ENCODE measurements at regions not wholly inside any gene's neighbourhood (a gene's known extent, or its start where the extent isn't known, plus 50 kb on each side); places are given as distances from the start of the nearest gene placed in this dataset.

DNA sequence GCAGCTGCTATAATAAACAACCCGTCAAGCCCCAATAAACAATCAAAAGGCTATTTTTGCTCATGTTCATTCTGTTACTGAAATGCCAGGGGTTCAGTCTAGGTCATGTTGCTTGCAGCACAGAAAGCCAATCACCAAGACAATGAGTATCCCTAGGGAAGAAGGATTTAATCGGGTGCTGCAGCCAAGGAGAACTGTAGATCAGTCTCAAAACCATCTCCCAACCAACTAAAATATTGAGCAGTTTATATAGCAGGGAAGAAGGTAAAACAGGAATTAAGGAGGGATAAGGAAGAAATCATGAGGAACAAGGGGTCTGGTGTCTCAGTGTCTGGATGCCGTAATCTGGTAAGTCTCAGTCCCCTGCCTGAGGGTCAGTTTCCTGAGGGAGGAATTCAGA, 169.5 kb downstream of the BLID start:
- TF ChIP-seq, protein P1, sequence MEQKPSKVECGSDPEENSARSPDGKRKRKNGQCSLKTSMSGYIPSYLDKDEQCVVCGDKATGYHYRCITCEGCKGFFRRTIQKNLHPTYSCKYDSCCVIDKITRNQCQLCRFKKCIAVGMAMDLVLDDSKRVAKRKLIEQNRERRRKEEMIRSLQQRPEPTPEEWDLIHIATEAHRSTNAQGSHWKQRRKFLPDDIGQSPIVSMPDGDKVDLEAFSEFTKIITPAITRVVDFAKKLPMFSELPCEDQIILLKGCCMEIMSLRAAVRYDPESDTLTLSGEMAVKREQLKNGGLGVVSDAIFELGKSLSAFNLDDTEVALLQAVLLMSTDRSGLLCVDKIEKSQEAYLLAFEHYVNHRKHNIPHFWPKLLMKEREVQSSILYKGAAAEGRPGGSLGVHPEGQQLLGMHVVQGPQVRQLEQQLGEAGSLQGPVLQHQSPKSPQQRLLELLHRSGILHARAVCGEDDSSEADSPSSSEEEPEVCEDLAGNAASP (CRISPR knock-in tag; IDR thresholded peaks at IDR 0.05; ENCODE audit: borderline replicate concordance): no peak
- TF ChIP-seq HMGA1 (CRISPR knock-in tag; conservative IDR thresholded peaks at IDR 0.05) (no peak), EP300 (IDR thresholded peaks at IDR 0.05; ENCODE audit: low read depth in 2 of 2, low read length in 2 of 2) (no peak), EP300 (CRISPR knock-in tag; IDR thresholded peaks at IDR 0.05; ENCODE audit: borderline replicate concordance) (no peak), NFIC (IDR thresholded peaks at IDR 0.05; ENCODE audit: low read length) (no peak), MYC (CRISPR knock-in tag; IDR thresholded peaks at IDR 0.05; ENCODE audit: borderline replicate concordance) (no peak), ZNF607 (CRISPR knock-in tag; IDR thresholded peaks at IDR 0.05; ENCODE audit: borderline replicate concordance) (no peak), POLR2AphosphoS5 (IDR thresholded peaks at IDR 0.05; ENCODE audit: low read depth, low read length) (no peak), NFYB (CRISPR knock-in tag; IDR thresholded peaks at IDR 0.05) (no peak), SIN3A (IDR thresholded peaks at IDR 0.05; ENCODE audit: borderline replicate concordance, low read depth, low read length) (no peak)
- TF ChIP-seq, protein P2, sequence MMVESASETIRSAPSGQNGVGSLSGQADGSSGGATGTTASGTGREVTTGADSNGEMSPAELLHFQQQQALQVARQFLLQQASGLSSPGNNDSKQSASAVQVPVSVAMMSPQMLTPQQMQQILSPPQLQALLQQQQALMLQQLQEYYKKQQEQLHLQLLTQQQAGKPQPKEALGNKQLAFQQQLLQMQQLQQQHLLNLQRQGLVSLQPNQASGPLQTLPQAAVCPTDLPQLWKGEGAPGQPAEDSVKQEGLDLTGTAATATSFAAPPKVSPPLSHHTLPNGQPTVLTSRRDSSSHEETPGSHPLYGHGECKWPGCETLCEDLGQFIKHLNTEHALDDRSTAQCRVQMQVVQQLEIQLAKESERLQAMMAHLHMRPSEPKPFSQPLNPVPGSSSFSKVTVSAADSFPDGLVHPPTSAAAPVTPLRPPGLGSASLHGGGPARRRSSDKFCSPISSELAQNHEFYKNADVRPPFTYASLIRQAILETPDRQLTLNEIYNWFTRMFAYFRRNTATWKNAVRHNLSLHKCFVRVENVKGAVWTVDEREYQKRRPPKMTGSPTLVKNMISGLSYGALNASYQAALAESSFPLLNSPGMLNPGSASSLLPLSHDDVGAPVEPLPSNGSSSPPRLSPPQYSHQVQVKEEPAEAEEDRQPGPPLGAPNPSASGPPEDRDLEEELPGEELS (CRISPR knock-in tag; IDR thresholded peaks at IDR 0.05): no peak
- TF ChIP-seq, protein P3, sequence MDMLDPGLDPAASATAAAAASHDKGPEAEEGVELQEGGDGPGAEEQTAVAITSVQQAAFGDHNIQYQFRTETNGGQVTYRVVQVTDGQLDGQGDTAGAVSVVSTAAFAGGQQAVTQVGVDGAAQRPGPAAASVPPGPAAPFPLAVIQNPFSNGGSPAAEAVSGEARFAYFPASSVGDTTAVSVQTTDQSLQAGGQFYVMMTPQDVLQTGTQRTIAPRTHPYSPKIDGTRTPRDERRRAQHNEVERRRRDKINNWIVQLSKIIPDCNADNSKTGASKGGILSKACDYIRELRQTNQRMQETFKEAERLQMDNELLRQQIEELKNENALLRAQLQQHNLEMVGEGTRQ (IDR thresholded peaks at IDR 0.05; ENCODE audit: low read depth, low read length): no peak
- TF ChIP-seq, protein P3 (CRISPR knock-in tag; IDR thresholded peaks at IDR 0.05; ENCODE audit: borderline replicate concordance): no peak
- TF ChIP-seq, protein P4, sequence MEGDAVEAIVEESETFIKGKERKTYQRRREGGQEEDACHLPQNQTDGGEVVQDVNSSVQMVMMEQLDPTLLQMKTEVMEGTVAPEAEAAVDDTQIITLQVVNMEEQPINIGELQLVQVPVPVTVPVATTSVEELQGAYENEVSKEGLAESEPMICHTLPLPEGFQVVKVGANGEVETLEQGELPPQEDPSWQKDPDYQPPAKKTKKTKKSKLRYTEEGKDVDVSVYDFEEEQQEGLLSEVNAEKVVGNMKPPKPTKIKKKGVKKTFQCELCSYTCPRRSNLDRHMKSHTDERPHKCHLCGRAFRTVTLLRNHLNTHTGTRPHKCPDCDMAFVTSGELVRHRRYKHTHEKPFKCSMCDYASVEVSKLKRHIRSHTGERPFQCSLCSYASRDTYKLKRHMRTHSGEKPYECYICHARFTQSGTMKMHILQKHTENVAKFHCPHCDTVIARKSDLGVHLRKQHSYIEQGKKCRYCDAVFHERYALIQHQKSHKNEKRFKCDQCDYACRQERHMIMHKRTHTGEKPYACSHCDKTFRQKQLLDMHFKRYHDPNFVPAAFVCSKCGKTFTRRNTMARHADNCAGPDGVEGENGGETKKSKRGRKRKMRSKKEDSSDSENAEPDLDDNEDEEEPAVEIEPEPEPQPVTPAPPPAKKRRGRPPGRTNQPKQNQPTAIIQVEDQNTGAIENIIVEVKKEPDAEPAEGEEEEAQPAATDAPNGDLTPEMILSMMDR (CRISPR knock-in tag; IDR thresholded peaks at IDR 0.05): no peak

All from HepG2 (cell line).